ENCODE measurements at regions not wholly inside any gene's neighbourhood (a gene's known extent, or its start where the extent isn't known, plus 50 kb on each side); places are given as distances from the start of the nearest gene placed in this dataset.

DNA sequence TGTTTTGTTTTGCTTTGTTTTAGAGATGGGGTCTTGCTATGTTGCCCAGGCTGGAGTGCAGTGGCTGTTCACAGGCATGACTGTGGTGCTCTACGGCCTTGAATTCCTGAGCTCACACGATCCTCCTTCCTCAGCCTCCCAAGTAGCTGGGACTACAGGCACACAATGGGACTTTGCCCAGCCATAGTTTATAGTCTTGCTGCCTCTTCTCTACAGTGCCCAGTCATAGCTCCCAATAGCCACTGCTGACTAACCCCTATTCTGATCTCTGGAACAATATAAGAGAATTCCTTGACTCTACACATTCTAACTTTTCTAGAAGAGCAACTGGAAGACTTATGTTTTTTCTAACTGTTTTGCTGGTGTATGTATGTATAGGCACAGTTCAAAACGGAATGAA is 319.2 kb downstream of the PCDH7 start:
- TF ChIP-seq EZH2phosphoT487 (IDR thresholded peaks at IDR 0.05; ENCODE audit: low read depth, severe bottlenecking, unreplicated experiment), result no peak
- TF ChIP-seq, protein P1, sequence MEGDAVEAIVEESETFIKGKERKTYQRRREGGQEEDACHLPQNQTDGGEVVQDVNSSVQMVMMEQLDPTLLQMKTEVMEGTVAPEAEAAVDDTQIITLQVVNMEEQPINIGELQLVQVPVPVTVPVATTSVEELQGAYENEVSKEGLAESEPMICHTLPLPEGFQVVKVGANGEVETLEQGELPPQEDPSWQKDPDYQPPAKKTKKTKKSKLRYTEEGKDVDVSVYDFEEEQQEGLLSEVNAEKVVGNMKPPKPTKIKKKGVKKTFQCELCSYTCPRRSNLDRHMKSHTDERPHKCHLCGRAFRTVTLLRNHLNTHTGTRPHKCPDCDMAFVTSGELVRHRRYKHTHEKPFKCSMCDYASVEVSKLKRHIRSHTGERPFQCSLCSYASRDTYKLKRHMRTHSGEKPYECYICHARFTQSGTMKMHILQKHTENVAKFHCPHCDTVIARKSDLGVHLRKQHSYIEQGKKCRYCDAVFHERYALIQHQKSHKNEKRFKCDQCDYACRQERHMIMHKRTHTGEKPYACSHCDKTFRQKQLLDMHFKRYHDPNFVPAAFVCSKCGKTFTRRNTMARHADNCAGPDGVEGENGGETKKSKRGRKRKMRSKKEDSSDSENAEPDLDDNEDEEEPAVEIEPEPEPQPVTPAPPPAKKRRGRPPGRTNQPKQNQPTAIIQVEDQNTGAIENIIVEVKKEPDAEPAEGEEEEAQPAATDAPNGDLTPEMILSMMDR (IDR thresholded peaks at IDR 0.05; ENCODE audit: poor library complexity), result no peak
- no peak for TF ChIP-seq EZH2 (IDR thresholded peaks at IDR 0.05; ENCODE audit: borderline replicate concordance)
